ENCODE measurements at regions not wholly inside any gene's neighbourhood (a gene's known extent, or its start where the extent isn't known, plus 50 kb on each side); places are given as distances from the start of the nearest gene placed in this dataset.

- no peaks in the 10 kb centered on the region for H3K4me1 Mint-ChIP-seq (ENCODE audit: low read depth)
- DNase-seq, result no peak
Measured at GRCh38 chr2:240359695-240360094, 75.8 kb upstream of the GPC1 start.

GRCh38 chr2:240360645-240361475 is 74.6 kb upstream of the GPC1 start:
- Mint-ChIP-seq H3K36me3 (ENCODE audit: low read depth) (peaks cover 24% of the 10 kb centered on the region), H3K27me3 (ENCODE audit: insufficient read depth) (peaks cover 13% of the 10 kb centered on the region), H3K4me3 (no peak overlapping the region), H3K9me3 (peaks cover 26% of the 10 kb centered on the region), H3K4me1 (ENCODE audit: low read depth) (no peaks in the 10 kb centered on the region), H3K27ac (no peak overlapping the region)
- no peak for DNase-seq
- no peak for TF ChIP-seq CTCF (IDR thresholded peaks at IDR 0.05)

More at GRCh38 chr2:240359695-240360094, 75.8 kb upstream of the GPC1 start:
- no peak for TF ChIP-seq CTCF (IDR thresholded peaks at IDR 0.05)
- no peak overlapping the region for H3K27ac Mint-ChIP-seq
- H3K4me3 Mint-ChIP-seq, result no peak overlapping the region
- H3K27me3 Mint-ChIP-seq (ENCODE audit: insufficient read depth), result peaks cover 13% of the 10 kb centered on the region
- H3K9me3 Mint-ChIP-seq, result peaks cover 26% of the 10 kb centered on the region
- peaks cover 24% of the 10 kb centered on the region for H3K36me3 Mint-ChIP-seq (ENCODE audit: low read depth)

- H3K27me3 Mint-ChIP-seq (ENCODE audit: insufficient read depth), result peaks cover 6% of the 10 kb centered on the region
- no peak for TF ChIP-seq CTCF (IDR thresholded peaks at IDR 0.05)
- H3K36me3 Mint-ChIP-seq (ENCODE audit: low read depth), result peaks cover 24% of the 10 kb centered on the region
- H3K4me1 Mint-ChIP-seq (ENCODE audit: low read depth), result no peaks in the 10 kb centered on the region
- H3K4me3 Mint-ChIP-seq, result no peak overlapping the region
- no peak for DNase-seq
- H3K27ac Mint-ChIP-seq, result no peak overlapping the region
- H3K9me3 Mint-ChIP-seq, result peaks cover 26% of the 10 kb centered on the region
Measured at GRCh38 chr2:240362216-240362755, 73.2 kb upstream of the GPC1 start.

- no peak for DNase-seq
- Mint-ChIP-seq H3K27ac (no peak overlapping the region), H3K9me3 (peaks cover 26% of the 10 kb centered on the region), H3K36me3 (ENCODE audit: low read depth) (peaks cover 24% of the 10 kb centered on the region), H3K27me3 (ENCODE audit: insufficient read depth) (peaks cover 3% of the 10 kb centered on the region), H3K4me1 (ENCODE audit: low read depth) (peaks cover 2% of the 10 kb centered on the region; the same call in 1 of the 2 replicates), H3K4me3 (no peak overlapping the region)
- TF ChIP-seq CTCF (IDR thresholded peaks at IDR 0.05), result no peak
Measured at GRCh38 chr2:240362826-240363745, 72.4 kb upstream of the GPC1 start.

GRCh38 chr2:240363746-240364581 is 71.5 kb upstream of the GPC1 start:
- Mint-ChIP-seq H3K27me3 (ENCODE audit: insufficient read depth) (peaks cover 3% of the 10 kb centered on the region), H3K27ac (no peak overlapping the region), H3K4me3 (no peak overlapping the region), H3K9me3 (peaks cover 26% of the 10 kb centered on the region), H3K36me3 (ENCODE audit: low read depth) (peaks cover 24% of the 10 kb centered on the region), H3K4me1 (ENCODE audit: low read depth) (peaks cover 11% of the 10 kb centered on the region)
- TF ChIP-seq CTCF (IDR thresholded peaks at IDR 0.05), result no peak
- no peak for DNase-seq
